Right lobe of liver (tissue), 6 donors: ENCODE measurements at regions not wholly inside any gene's neighbourhood (a gene's known extent, or its start where the extent isn't known, plus 50 kb on each side); places are given as distances from the start of the nearest gene placed in this dataset.

Experiments
- ATAC-seq, 4 donors: fragments of 200-7000 bp; cut with Tn5 transposase; one replicate each; pipeline ENCODE4 v1.9.1; 2020; ENCODE audit warnings: mild to moderate bottlenecking in 4 of 4, moderate library complexity in 4 of 4
- DNase-seq, 3 donors: peaks; one replicate each; pipeline ENCODE4 v3.0.0-alpha.2; 2020
- H3K27ac ChIP-seq, 3 donors: fragments of 200-600 bp; one replicate each; pipeline ENCODE4 v1.8.0; 2022
- H3K27me3 ChIP-seq, 2 donors: fragments of 200-600 bp; one replicate each; pipeline ENCODE4 v1.8.0; 2022
- H3K36me3 ChIP-seq, 4 donors: fragments of 200-600 bp; sonication (generic) in 1 of 4; one replicate each; pipeline versions ENCODE4 v1.5.1 to v1.8.0; 2017 to 2022; ENCODE audit warnings: control low read depth in 1 of 4
- H3K4me1 ChIP-seq, 4 donors: fragments of 200-600 bp; sonication (generic) in 1 of 4; one replicate each; pipeline versions ENCODE4 v1.5.1 to v1.8.0; 2017 to 2022; ENCODE audit warnings: control low read depth in 1 of 4
- H3K4me3 ChIP-seq, 3 donors: fragments of 200-600 bp; one replicate each; pipeline ENCODE4 v1.8.0; 2022
- H3K9me3 ChIP-seq, 4 donors: fragments of 200-600 bp; sonication (generic) in 1 of 4; one replicate each; pipeline versions ENCODE4 v1.5.1 to v1.8.0; 2017 to 2022; ENCODE audit warnings: control low read depth in 1 of 4
- POLR2A ChIP-seq: fragments of 450-650 bp; IDR thresholded peaks from one replicate; pipeline ENCODE4 v1.6.1; 2017; ENCODE audit warnings: antibody characterized with exemption, mild to moderate bottlenecking
- WGBS: methylation state at CpG from one replicate; pipeline ENCODE4 v1.1.6; 2018; ENCODE audit warnings: low coverage, low lambda C conversion rate; ENCODE audit not compliant: insufficient coverage; ENCODE audit errors: missing lambda C conversion rate; 5-methylcytosine and 5-hydroxymethylcytosine counted together
- intact Hi-C, 2 donors: fragments of 100-400 bp; cut with DNase I; formaldehyde crosslinking; loops; one replicate each; pipeline versions ENCODE4 v1.11.2 to v1.14.1; 2022
- TF ChIP-seq, protein P1 (sequence below), 4 donors: fragments of 200-600 bp in 3 of 4; fragments of 450-650 bp in 1 of 4; IDR thresholded peaks; one replicate each; pipeline versions ENCODE4 v1.5.1 to v1.8.0; 2016 to 2022; ENCODE audit warnings: antibody characterized with exemption in 4 of 4, mild to moderate bottlenecking in 2 of 4
- donor health status: DM: no; HTN: yes; CAD: no.
- donor health status: DM: no; HTN: no; CAD: no.
- donor health status: DM: no; HTN: no; CAD: no.
- donor health status: DM: no; HTN: yes; CAD: no.
- donor health status: DM: no; HTN: yes; CAD: no.

DNA sequence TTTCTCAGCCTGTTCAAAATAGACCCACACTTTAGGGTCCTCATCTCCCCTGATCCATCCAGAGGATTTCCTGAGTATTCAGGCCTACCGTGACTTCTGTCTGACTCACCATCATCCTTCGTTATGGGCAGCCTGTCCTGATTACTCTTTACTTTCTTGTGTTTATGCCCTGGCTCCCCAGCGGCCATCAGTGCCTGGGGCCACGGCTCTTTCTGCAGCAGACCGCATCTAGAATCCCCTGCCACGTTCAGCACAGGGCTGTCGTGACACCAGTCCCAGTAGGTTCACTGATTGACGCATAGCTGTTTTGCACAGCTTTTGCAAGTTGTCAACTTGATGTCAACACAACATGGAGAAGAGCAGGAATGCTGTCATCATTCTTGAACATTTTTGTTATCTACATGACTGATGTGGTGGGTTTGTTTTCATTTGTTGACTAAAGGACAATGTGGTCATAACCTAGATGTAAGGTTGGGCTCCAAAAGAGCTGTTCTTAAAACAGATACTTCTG is 225.6 kb downstream of the HAUS1 start:
- WGBS, result 67% methylated on average over 5 of the region's 8 CpGs
- ATAC-seq, result no peak
- no peaks in the 10 kb centered on the region for H3K9me3 ChIP-seq

GRCh38 chr18:46331316-46331715 is 227.1 kb downstream of the HAUS1 start:
- peak overlapping the region in 1 of 3 donors; percentile 78 for H3K27ac ChIP-seq
- TF ChIP-seq, protein P1, sequence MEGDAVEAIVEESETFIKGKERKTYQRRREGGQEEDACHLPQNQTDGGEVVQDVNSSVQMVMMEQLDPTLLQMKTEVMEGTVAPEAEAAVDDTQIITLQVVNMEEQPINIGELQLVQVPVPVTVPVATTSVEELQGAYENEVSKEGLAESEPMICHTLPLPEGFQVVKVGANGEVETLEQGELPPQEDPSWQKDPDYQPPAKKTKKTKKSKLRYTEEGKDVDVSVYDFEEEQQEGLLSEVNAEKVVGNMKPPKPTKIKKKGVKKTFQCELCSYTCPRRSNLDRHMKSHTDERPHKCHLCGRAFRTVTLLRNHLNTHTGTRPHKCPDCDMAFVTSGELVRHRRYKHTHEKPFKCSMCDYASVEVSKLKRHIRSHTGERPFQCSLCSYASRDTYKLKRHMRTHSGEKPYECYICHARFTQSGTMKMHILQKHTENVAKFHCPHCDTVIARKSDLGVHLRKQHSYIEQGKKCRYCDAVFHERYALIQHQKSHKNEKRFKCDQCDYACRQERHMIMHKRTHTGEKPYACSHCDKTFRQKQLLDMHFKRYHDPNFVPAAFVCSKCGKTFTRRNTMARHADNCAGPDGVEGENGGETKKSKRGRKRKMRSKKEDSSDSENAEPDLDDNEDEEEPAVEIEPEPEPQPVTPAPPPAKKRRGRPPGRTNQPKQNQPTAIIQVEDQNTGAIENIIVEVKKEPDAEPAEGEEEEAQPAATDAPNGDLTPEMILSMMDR (IDR thresholded peaks at IDR 0.05), result peak in 1 of 4 donors; percentile 4
- TF ChIP-seq POLR2A, result no peak
- intact Hi-C loops, result no loop called here
- DNase-seq, result no peak
- 71% methylated on average over 1 of the region's 1 CpG for WGBS
- no peaks in the 10 kb centered on the region for H3K36me3 ChIP-seq
- peak; percentile 9 to 65 (median 38) for ATAC-seq
- no peaks in the 10 kb centered on the region for H3K27me3 ChIP-seq
- no peak overlapping the region for H3K4me3 ChIP-seq
- H3K4me1 ChIP-seq, result peaks cover 0 to 38% (median 12%) of the 10 kb centered on the region in 4 donors
- no peaks in the 10 kb centered on the region for H3K9me3 ChIP-seq

More for the DNA sequence above, 225.6 kb downstream of the HAUS1 start:
- no peak overlapping the region for H3K4me3 ChIP-seq
- no peaks in the 10 kb centered on the region for H3K36me3 ChIP-seq
- no peaks in the 10 kb centered on the region for H3K27me3 ChIP-seq
- DNase-seq, result no peak
- H3K27ac ChIP-seq, result no peak overlapping the region
- TF ChIP-seq, protein P1 (IDR thresholded peaks at IDR 0.05), result no peak
- TF ChIP-seq POLR2A, result no peak
- H3K4me1 ChIP-seq, result peaks cover 0 to 26% (median 7%) of the 10 kb centered on the region in 4 donors
- intact Hi-C loops, result no loop called here

DNA sequence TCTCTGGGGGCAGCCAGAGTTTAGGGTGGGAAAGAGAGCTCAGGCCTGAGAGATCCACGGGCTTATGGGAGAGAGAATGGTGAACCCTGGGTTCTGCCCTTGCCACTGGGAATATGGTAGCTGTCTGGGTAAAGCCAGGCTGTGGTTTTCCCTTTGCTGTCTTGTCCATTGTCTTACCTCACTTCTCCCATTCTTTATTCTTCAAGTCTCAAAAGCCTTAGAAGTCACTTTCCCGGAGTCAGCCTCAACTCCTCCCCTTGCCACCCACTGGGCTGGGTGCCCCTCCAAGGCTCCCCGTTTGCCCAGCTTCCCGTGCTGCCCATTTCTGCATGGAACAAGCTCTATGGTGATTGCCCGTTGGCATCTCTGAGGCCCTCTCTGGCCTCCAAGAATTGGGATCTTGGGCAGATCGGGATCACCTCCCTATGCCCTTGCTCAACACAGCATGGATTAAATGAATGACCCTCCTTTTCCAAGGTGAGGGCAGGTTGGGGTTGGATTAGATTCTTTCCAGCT is 228.2 kb downstream of the HAUS1 start:
- H3K9me3 ChIP-seq, result no peaks in the 10 kb centered on the region
- WGBS, result 71% methylated on average over 5 of the region's 6 CpGs
- H3K4me3 ChIP-seq, result no peak overlapping the region
- peak overlapping the region in 2 of 3 donors; percentile 63 to 78 for H3K27ac ChIP-seq
- ATAC-seq (no peak), DNase-seq (no peak)
- TF ChIP-seq, protein P1 (IDR thresholded peaks at IDR 0.05), result no peak
- TF ChIP-seq POLR2A, result no peak
- peaks cover 0 to 49% (median 16%) of the 10 kb centered on the region in 4 donors for H3K4me1 ChIP-seq
- H3K27me3 ChIP-seq, result no peaks in the 10 kb centered on the region
- intact Hi-C loops, result no loop called here
- H3K36me3 ChIP-seq, result no peaks in the 10 kb centered on the region

DNA sequence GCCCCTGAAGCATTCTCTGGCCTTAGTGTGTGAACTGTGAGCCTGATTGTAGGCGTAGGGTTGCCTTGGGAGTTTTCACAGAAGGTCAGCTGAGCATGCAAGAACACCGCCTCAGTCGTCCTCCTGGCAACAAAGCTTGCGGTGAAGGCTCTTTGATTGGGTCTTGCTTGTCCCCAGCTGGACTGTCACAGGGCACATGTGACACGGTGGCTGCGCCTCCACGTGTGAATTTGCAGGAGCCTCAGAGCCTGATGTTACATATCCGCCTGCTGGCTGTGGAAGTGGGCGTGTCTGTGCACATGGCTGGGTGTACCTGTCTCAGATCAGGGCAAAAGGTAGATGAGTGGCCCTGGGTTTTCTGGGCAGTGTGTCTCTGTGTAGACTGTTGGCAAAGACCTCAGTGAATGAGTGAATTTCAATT is 228.7 kb downstream of the HAUS1 start:
- intact Hi-C loops, result no loop called here
- ATAC-seq (peak; percentile 50 to 69 (median 62)), DNase-seq (peak; percentile 71 to 93 (median 91))
- Histone ChIP-seq H3K36me3 (no peaks in the 10 kb centered on the region), H3K27me3 (no peaks in the 10 kb centered on the region), H3K4me1 (peaks cover 0 to 54% (median 19%) of the 10 kb centered on the region in 4 donors), H3K4me3 (peak overlapping the region; percentile 37 to 78 (median 70)), H3K27ac (peak overlapping the region in 2 of 3 donors; percentile 63 to 78), H3K9me3 (no peaks in the 10 kb centered on the region)
- TF ChIP-seq POLR2A, result peak; percentile 10
- TF ChIP-seq, protein P1 (IDR thresholded peaks at IDR 0.05), result no peak
- 28% methylated on average over 7 of the region's 9 CpGs for WGBS
